HCEC 1CT (cell line): ENCODE measurements at regions not wholly inside any gene's neighbourhood (a gene's known extent, or its start where the extent isn't known, plus 50 kb on each side); places are given as distances from the start of the nearest gene placed in this dataset.
A peak's percentile ranks its signal among the peaks of the same experiment; 100 is the strongest.

Experiments used
- DNase-seq: peaks from one replicate; pipeline ENCODE4 v3.0.0-alpha.2; 2017

- no peak for DNase-seq
These were observed 80.4 kb downstream of the EDNRB start for GRCh38 chr13:77838271-77838670.

- DNase-seq = peak; percentile 31
These were observed 82.2 kb downstream of the EDNRB start for GRCh38 chr13:77836423-77836822.

GRCh38 chr13:77833331-77833863 lies 85.2 kb downstream of the EDNRB start:
- DNase-seq = peak; percentile 83

- DNase-seq = no peak
These were observed 86.1 kb downstream of the EDNRB start for GRCh38 chr13:77832339-77833100.

- no peak for DNase-seq
These were observed 86.8 kb downstream of the EDNRB start for GRCh38 chr13:77831866-77832265.

GRCh38 chr13:77829963-77830362 lies 88.7 kb downstream of the EDNRB start:
- no peak for DNase-seq

GRCh38 chr13:77828799-77829198 lies 89.8 kb downstream of the EDNRB start:
- DNase-seq = no peak

- DNase-seq = no peak
These were observed 91.3 kb downstream of the EDNRB start for GRCh38 chr13:77827332-77827731.

- no peak for DNase-seq
These were observed 98.0 kb downstream of the EDNRB start for GRCh38 chr13:77820431-77821149.

- peak; percentile 20 for DNase-seq
These were observed 101.1 kb downstream of the EDNRB start for GRCh38 chr13:77817521-77817920.

- DNase-seq = peak; percentile 55
These were observed 103.3 kb downstream of the EDNRB start for GRCh38 chr13:77815330-77815729.
